CD14-positive monocyte (primary cell): ENCODE measurements at regions not wholly inside any gene's neighbourhood (a gene's known extent, or its start where the extent isn't known, plus 50 kb on each side); places are given as distances from the start of the nearest gene placed in this dataset.

ENCODE experiments used
- DNase-seq, 3 donors: peaks; one replicate each; pipeline ENCODE4 v3.0.0-alpha.2; 2011 to 2022
- H2AFZ ChIP-seq: 2 replicates; pipeline ENCODE4 v1.6.0; 2012; ENCODE audit warnings: mild to moderate bottlenecking, low read depth, low read length, inconsistent platforms; ENCODE audit not compliant: insufficient read depth, poor library complexity, severe bottlenecking
- H3K27ac ChIP-seq, 2 donors: 1 replicate in 1 of 2; 2 replicates in 1 of 2; pipeline ENCODE4 v1.5.1; 2012 to 2013; ENCODE audit warnings: low read length in 2 of 2, control low read depth in 1 of 2, inconsistent platforms in 1 of 2, low read depth in 1 of 2, mild to moderate bottlenecking in 1 of 2
- H3K27me3 ChIP-seq, 2 donors: one replicate each; pipeline versions ENCODE4 v1.6.0 to v1.6.1; 2011 to 2013; ENCODE audit warnings: low read length in 2 of 2; ENCODE audit not compliant: control insufficient read depth in 2 of 2, insufficient read depth in 2 of 2
- H3K36me3 ChIP-seq, 2 donors: replicated peaks in 1 of 2; 1 replicate in 1 of 2; 2 replicates in 1 of 2; pipeline versions ENCODE4 v1.5.1 to v1.6.1; 2012 to 2013; ENCODE audit warnings: low read length in 2 of 2, control low read depth in 1 of 2, inconsistent platforms in 1 of 2, mild to moderate bottlenecking in 1 of 2; ENCODE audit not compliant: insufficient read depth in 2 of 2, control insufficient read depth in 1 of 2
- H3K4me1 ChIP-seq, 2 donors: 1 replicate in 1 of 2; 2 replicates in 1 of 2; pipeline versions ENCODE4 v1.5.1 to v1.6.1; 2012 to 2013; ENCODE audit warnings: low read length in 2 of 2, control low read depth in 1 of 2, inconsistent platforms in 1 of 2, mild to moderate bottlenecking in 1 of 2, moderate library complexity in 1 of 2; ENCODE audit not compliant: insufficient read depth in 2 of 2, control insufficient read depth in 1 of 2
- H3K4me2 ChIP-seq: replicated peaks from 2 replicates; pipeline ENCODE3; 2012; ENCODE audit warnings: low read length, moderate library complexity, mild to moderate bottlenecking; ENCODE audit not compliant: poor library complexity, severe bottlenecking; ENCODE audit errors: extremely low read depth
- H3K4me3 ChIP-seq, 3 experiments: fragments of 200-600 bp in 1 of 3; sonication (generic) in 1 of 3; replicated peaks in 1 of 3; 1 replicate in 2 of 3; 2 replicates in 1 of 3; pipeline ENCODE4 v1.5.1; 2011 to 2013; ENCODE audit warnings: low read length in 3 of 3, mild to moderate bottlenecking in 3 of 3, control low read depth in 2 of 3, low read depth in 2 of 3, inconsistent platforms in 1 of 3, moderate library complexity in 1 of 3
- H3K79me2 ChIP-seq: 2 replicates; pipeline ENCODE4 v1.6.0; 2012; ENCODE audit warnings: mild to moderate bottlenecking, control low read depth, inconsistent platforms, low read length, moderate library complexity; ENCODE audit not compliant: insufficient read depth
- H3K9ac ChIP-seq: 2 replicates; pipeline ENCODE4 v1.6.0; 2017; ENCODE audit warnings: low read length, mild to moderate bottlenecking; ENCODE audit not compliant: insufficient read depth, poor library complexity, severe bottlenecking
- H3K9me3 ChIP-seq, 2 donors: replicated peaks in 1 of 2; 1 replicate in 1 of 2; 2 replicates in 1 of 2; pipeline versions ENCODE4 v1.5.1 to v1.6.1; 2012 to 2013; ENCODE audit warnings: low read length in 2 of 2, control low read depth in 1 of 2; ENCODE audit not compliant: control insufficient read depth in 1 of 2, insufficient read depth in 1 of 2
- H4K20me1 ChIP-seq: 2 replicates; pipeline ENCODE4 v1.6.0; 2012; ENCODE audit warnings: mild to moderate bottlenecking, low read length, control low read depth, moderate library complexity; ENCODE audit not compliant: insufficient read depth
- H3K27ac Mint-ChIP-seq, 7 donors: one replicate each; pipeline ENCODE4 v1.8.0; 2020; ENCODE audit warnings: mild to moderate bottlenecking in 7 of 7, mixed read lengths in 7 of 7, moderate library complexity in 6 of 7, inconsistent platforms in 2 of 7
- H3K27me3 Mint-ChIP-seq, 3 donors: one replicate each; pipeline ENCODE4 v1.8.0; 2021 to 2022; ENCODE audit warnings: low read depth in 3 of 3, mild to moderate bottlenecking in 3 of 3, mixed read lengths in 3 of 3, moderate library complexity in 3 of 3, inconsistent platforms in 1 of 3
- H3K36me3 Mint-ChIP-seq, 2 donors: one replicate each; pipeline ENCODE4 v1.8.0; 2020; ENCODE audit warnings: mixed read lengths in 2 of 2, inconsistent platforms in 1 of 2, mild to moderate bottlenecking in 1 of 2
- H3K4me1 Mint-ChIP-seq: one replicate; pipeline ENCODE4 v1.8.0; 2020; ENCODE audit warnings: mild to moderate bottlenecking, mixed read lengths
- H3K4me3 Mint-ChIP-seq, 2 donors: one replicate each; pipeline ENCODE4 v1.8.0; 2020; ENCODE audit warnings: mild to moderate bottlenecking in 2 of 2, mixed read lengths in 2 of 2, moderate library complexity in 1 of 2
- H3K9me3 Mint-ChIP-seq, 7 donors: one replicate each; pipeline ENCODE4 v1.8.0; 2020 to 2022; ENCODE audit warnings: mixed read lengths in 7 of 7, mild to moderate bottlenecking in 6 of 7, moderate library complexity in 6 of 7, inconsistent platforms in 2 of 7
- WGBS: methylation state at CpG from one replicate; pipeline ENCODE4 v1.1.5; 2013; ENCODE audit warnings: missing lambda C conversion rate; ENCODE audit not compliant: insufficient coverage; 5-methylcytosine and 5-hydroxymethylcytosine counted together
- intact Hi-C, 2 donors: fragments of 100-400 bp; cut with micrococcal nuclease; formaldehyde crosslinking; loops; one replicate each; pipeline versions ENCODE4 v1.15.0 to v1.15.1; 2023
- TF ChIP-seq, protein P1 (sequence below): fragments of 200-600 bp; IDR thresholded peaks from one replicate; pipeline ENCODE4 v1.8.0; 2022; ENCODE audit warnings: antibody characterized with exemption, mild to moderate bottlenecking

DNA sequence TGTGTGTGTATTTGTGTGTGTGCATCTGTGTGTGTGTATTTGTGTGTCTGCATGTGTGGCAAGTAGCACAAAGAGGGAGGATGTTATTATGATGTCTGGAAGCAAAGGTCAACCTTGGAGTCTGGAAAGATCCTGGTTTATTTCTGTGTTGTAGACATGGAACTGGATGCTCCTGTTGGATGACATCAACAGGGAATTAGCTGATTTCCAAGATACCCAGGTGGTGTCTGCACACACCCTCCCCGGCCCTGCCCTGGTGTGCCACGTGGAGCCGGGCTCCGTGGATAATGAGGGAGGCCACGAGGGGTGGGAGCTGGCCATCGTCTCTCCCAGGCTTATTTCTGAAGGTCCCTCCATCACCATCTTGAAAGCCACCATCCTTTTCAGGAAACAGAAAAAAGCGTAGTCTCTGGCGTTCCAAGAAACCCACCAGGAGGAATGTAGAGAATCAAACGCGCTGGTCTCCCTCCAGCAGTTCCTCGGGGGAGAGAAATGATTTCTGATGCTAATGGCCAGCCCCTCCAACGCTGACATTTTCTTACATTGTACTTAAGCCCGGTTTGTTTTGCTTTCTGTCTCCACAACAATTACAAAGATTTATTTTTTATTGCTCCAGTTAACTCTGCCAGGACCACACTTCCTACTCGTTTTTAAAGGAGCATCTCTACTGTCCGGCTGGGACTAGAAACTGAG lies 93.3 kb downstream of the FOXL1 start:
- Histone ChIP-seq H3K4me2 (no peak overlapping the region), H3K79me2 (no peaks in the 10 kb centered on the region), H3K9me3 (no peaks in the 10 kb centered on the region), H3K9ac (no peak overlapping the region), H2AFZ (no peak overlapping the region), H3K27ac (no peak overlapping the region), H4K20me1 (no peaks in the 10 kb centered on the region), H3K27me3 (no peaks in the 10 kb centered on the region), H3K4me3 (no peak overlapping the region), H3K4me1 (no peaks in the 10 kb centered on the region), H3K36me3 (no peaks in the 10 kb centered on the region)
- Mint-ChIP-seq H3K9me3 (peaks cover 0 to 3% (median 0%) of the 10 kb centered on the region in 7 donors), H3K4me1 (no peaks in the 10 kb centered on the region), H3K4me3 (no peak overlapping the region), H3K27ac (no peak overlapping the region), H3K36me3 (no peaks in the 10 kb centered on the region), H3K27me3 (peaks cover 2 to 15% (median 6%) of the 10 kb centered on the region in 3 donors)
- intact Hi-C loops = no loop called here
- WGBS = 64% methylated on average over 8 of the region's 15 CpGs
- DNase-seq = no peak
- TF ChIP-seq, protein P1, sequence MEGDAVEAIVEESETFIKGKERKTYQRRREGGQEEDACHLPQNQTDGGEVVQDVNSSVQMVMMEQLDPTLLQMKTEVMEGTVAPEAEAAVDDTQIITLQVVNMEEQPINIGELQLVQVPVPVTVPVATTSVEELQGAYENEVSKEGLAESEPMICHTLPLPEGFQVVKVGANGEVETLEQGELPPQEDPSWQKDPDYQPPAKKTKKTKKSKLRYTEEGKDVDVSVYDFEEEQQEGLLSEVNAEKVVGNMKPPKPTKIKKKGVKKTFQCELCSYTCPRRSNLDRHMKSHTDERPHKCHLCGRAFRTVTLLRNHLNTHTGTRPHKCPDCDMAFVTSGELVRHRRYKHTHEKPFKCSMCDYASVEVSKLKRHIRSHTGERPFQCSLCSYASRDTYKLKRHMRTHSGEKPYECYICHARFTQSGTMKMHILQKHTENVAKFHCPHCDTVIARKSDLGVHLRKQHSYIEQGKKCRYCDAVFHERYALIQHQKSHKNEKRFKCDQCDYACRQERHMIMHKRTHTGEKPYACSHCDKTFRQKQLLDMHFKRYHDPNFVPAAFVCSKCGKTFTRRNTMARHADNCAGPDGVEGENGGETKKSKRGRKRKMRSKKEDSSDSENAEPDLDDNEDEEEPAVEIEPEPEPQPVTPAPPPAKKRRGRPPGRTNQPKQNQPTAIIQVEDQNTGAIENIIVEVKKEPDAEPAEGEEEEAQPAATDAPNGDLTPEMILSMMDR = no peak

GRCh38 chr16:86672179-86672863 lies 94.0 kb downstream of the FOXL1 start:
- H3K4me1 Mint-ChIP-seq = no peaks in the 10 kb centered on the region
- H3K27ac Mint-ChIP-seq = no peak overlapping the region
- intact Hi-C loops = no loop called here
- DNase-seq = no peak
- H3K79me2 ChIP-seq = no peaks in the 10 kb centered on the region
- H3K27ac ChIP-seq = no peak overlapping the region
- H3K4me3 Mint-ChIP-seq = no peak overlapping the region
- H4K20me1 ChIP-seq = no peaks in the 10 kb centered on the region
- H3K36me3 Mint-ChIP-seq = no peaks in the 10 kb centered on the region
- H3K36me3 ChIP-seq = no peaks in the 10 kb centered on the region
- no peak overlapping the region for H3K9ac ChIP-seq
- TF ChIP-seq, protein P1 = no peak
- 92% methylated on average over 17 of the region's 17 CpGs for WGBS
- H3K27me3 Mint-ChIP-seq = peaks cover 2 to 9% (median 3%) of the 10 kb centered on the region in 3 donors
- no peaks in the 10 kb centered on the region for H3K27me3 ChIP-seq
- H3K4me2 ChIP-seq = no peak overlapping the region
- no peak overlapping the region for H3K4me3 ChIP-seq
- H3K9me3 ChIP-seq = no peaks in the 10 kb centered on the region
- H3K9me3 Mint-ChIP-seq = peaks cover 0 to 3% (median 1%) of the 10 kb centered on the region in 7 donors
- no peaks in the 10 kb centered on the region for H3K4me1 ChIP-seq
- H2AFZ ChIP-seq = no peak overlapping the region
